Fibroblast of lung (primary cell): ENCODE measurements at regions not wholly inside any gene's neighbourhood (a gene's known extent, or its start where the extent isn't known, plus 50 kb on each side); places are given as distances from the start of the nearest gene placed in this dataset.

Source experiments
- CTCF ChIP-seq, 2 donors: IDR thresholded peaks in 1 of 2; conservative IDR thresholded peaks in 1 of 2; 1 replicate in 1 of 2; 2 replicates in 1 of 2; pipeline ENCODE4 v1.5.1; 2011 to 2012; ENCODE audit warnings: low read length in 2 of 2, control low read depth in 1 of 2, inconsistent platforms in 1 of 2, low read depth in 1 of 2, mild to moderate bottlenecking in 1 of 2
- EZH2 ChIP-seq: IDR thresholded peaks from 2 replicates; pipeline ENCODE4 v1.5.1; 2012; ENCODE audit warnings: low read length, control low read depth, mild to moderate bottlenecking; ENCODE audit errors: missing control alignments

GRCh38 chr5:57727591-57727990 is 245.0 kb upstream of the ACTBL2 start:
- no peak for TF ChIP-seq CTCF (conservative IDR thresholded peaks at IDR 0.05 in 1 of 2, IDR thresholded peaks at IDR 0.05 in 1 of 2; ENCODE audit: low read depth in 1 of 2, low read length in 2 of 2)
- TF ChIP-seq EZH2: no peak
